HEK293 (cell line): ENCODE measurements at regions not wholly inside any gene's neighbourhood (a gene's known extent, or its start where the extent isn't known, plus 50 kb on each side); places are given as distances from the start of the nearest gene placed in this dataset.

Experiments
- CTCF ChIA-PET: fragments of 350-600 bp; formaldehyde crosslinking; extraction: SDS; loops from one replicate; lab custom pipeline; 2021; ENCODE audit warnings: antibody characterized with exemption; lab: Yijun Ruan, JAX
- POLR2A ChIA-PET: fragments of 300-600 bp; formaldehyde crosslinking; extraction: SDS; loops from one replicate; lab custom pipeline; 2020; ENCODE audit warnings: antibody characterized with exemption, inconsistent platforms; lab: Yijun Ruan, JAX
- H3K27ac ChIP-seq: fragments of 200-500 bp; sonication (Bioruptor generic); 2 replicates; pipeline ENCODE4 v1.5.1; 2014; ENCODE audit warnings: low read depth, low read length, control low read depth, inconsistent platforms; ENCODE audit errors: extremely low read depth
- H3K36me3 ChIP-seq, 2 experiments: fragments of 200-500 bp in 1 of 2; sonication (Bioruptor generic) in 1 of 2; 1 replicate in 1 of 2; 2 replicates in 1 of 2; pipeline ENCODE4 v1.5.1; 2014 to 2017; ENCODE audit warnings: inconsistent platforms in 2 of 2, low read length in 2 of 2; ENCODE audit not compliant: control insufficient read depth in 2 of 2, insufficient read depth in 1 of 2
- H3K4me1 ChIP-seq: fragments of 200-500 bp; sonication (Bioruptor generic); 2 replicates; pipeline ENCODE4 v1.5.1; 2014; ENCODE audit warnings: mild to moderate bottlenecking, low read length, inconsistent platforms; ENCODE audit not compliant: control insufficient read depth, insufficient read depth
- H3K4me3 ChIP-seq: 2 replicates; pipeline ENCODE4 v1.5.1; 2011; ENCODE audit warnings: low read depth, mild to moderate bottlenecking, control low read depth, low read length, moderate library complexity
- H3K9me3 ChIP-seq: fragments of 200-500 bp; sonication (Bioruptor generic); 2 replicates; pipeline ENCODE4 v1.5.1; 2014; ENCODE audit warnings: low read depth, low read length, inconsistent platforms; ENCODE audit not compliant: control insufficient read depth, insufficient read depth
- OVOL3 ChIP-seq: fragments of 450-650 bp; formaldehyde crosslinking; IDR thresholded peaks from 2 replicates; pipeline ENCODE4 v1.5.1; 2016; ENCODE audit warnings: missing biosample characterization, missing genetic modification characterization
- PRDM1 ChIP-seq: fragments of 450-650 bp; formaldehyde crosslinking; IDR thresholded peaks from 2 replicates; pipeline ENCODE4; 2016; ENCODE audit warnings: missing biosample characterization, missing genetic modification characterization
- SCRT2 ChIP-seq: fragments of 450-650 bp; formaldehyde crosslinking; IDR thresholded peaks from 2 replicates; pipeline ENCODE4 v1.5.1; 2016; ENCODE audit warnings: missing biosample characterization, missing genetic modification characterization
- TRIM28 ChIP-seq: IDR thresholded peaks from 2 replicates; pipeline ENCODE4 v1.6.1; 2011; ENCODE audit warnings: low read length, control low read depth, borderline replicate concordance
- WT1 ChIP-seq: fragments of 450-650 bp; formaldehyde crosslinking; IDR thresholded peaks from 2 replicates; pipeline ENCODE4 v1.5.1; 2016; ENCODE audit warnings: missing biosample characterization, missing genetic modification characterization
- ZBTB48 ChIP-seq: fragments of 450-650 bp; formaldehyde crosslinking; IDR thresholded peaks from 2 replicates; pipeline ENCODE4 v1.5.1; 2016; ENCODE audit warnings: missing biosample characterization, missing genetic modification characterization
- ZBTB7A ChIP-seq: fragments of 450-650 bp; formaldehyde crosslinking; IDR thresholded peaks from 2 replicates; pipeline ENCODE4 v1.5.1; 2016; ENCODE audit warnings: low read depth, missing biosample characterization, missing genetic modification characterization
- ZBTB8A ChIP-seq: fragments of 450-650 bp; formaldehyde crosslinking; IDR thresholded peaks from 2 replicates; pipeline ENCODE4 v1.5.1; 2016; ENCODE audit warnings: missing biosample characterization, missing genetic modification characterization
- ZNF10 ChIP-seq: fragments of 450-650 bp; formaldehyde crosslinking; IDR thresholded peaks from 2 replicates; pipeline ENCODE4 v1.5.1; 2017; ENCODE audit warnings: missing biosample characterization, missing genetic modification characterization
- ZNF112 ChIP-seq: fragments of 450-650 bp; formaldehyde crosslinking; IDR thresholded peaks from 2 replicates; pipeline ENCODE4 v1.5.0; 2017; ENCODE audit warnings: missing biosample characterization, missing genetic modification characterization
- ZNF175 ChIP-seq: fragments of 450-650 bp; formaldehyde crosslinking; IDR thresholded peaks from 2 replicates; pipeline ENCODE4 v1.5.1; 2016; ENCODE audit warnings: missing biosample characterization, missing genetic modification characterization
- ZNF214 ChIP-seq: fragments of 450-650 bp; formaldehyde crosslinking; IDR thresholded peaks from 2 replicates; pipeline ENCODE4 v1.5.1; 2017; ENCODE audit warnings: missing biosample characterization, mild to moderate bottlenecking, missing genetic modification characterization, borderline replicate concordance
- ZNF223 ChIP-seq: fragments of 450-650 bp; formaldehyde crosslinking; IDR thresholded peaks from 2 replicates; pipeline ENCODE4 v1.5.1; 2016; ENCODE audit warnings: missing biosample characterization, missing genetic modification characterization
- ZNF24 ChIP-seq: fragments of 450-650 bp; formaldehyde crosslinking; IDR thresholded peaks from 2 replicates; pipeline ENCODE4 v1.5.1; 2016; ENCODE audit warnings: missing biosample characterization, missing genetic modification characterization
- ZNF292 ChIP-seq: fragments of 450-650 bp; formaldehyde crosslinking; IDR thresholded peaks from 2 replicates; pipeline ENCODE4 v1.5.1; 2016; ENCODE audit warnings: low read depth, missing biosample characterization, missing genetic modification characterization, borderline replicate concordance
- ZNF302 ChIP-seq: fragments of 450-650 bp; formaldehyde crosslinking; IDR thresholded peaks from 2 replicates; pipeline ENCODE4 v1.5.1; 2016; ENCODE audit warnings: missing biosample characterization, missing genetic modification characterization, low read depth
- ZNF354C ChIP-seq: fragments of 450-650 bp; formaldehyde crosslinking; IDR thresholded peaks from 2 replicates; pipeline ENCODE4 v1.5.1; 2016; ENCODE audit warnings: missing biosample characterization, missing genetic modification characterization, low read depth, borderline replicate concordance
- ZNF37A ChIP-seq: fragments of 450-650 bp; IDR thresholded peaks from 2 replicates; pipeline ENCODE4 v1.5.1; 2018; ENCODE audit warnings: missing biosample characterization, missing genetic modification characterization
- ZNF596 ChIP-seq: fragments of 450-650 bp; IDR thresholded peaks from 2 replicates; pipeline ENCODE4 v1.5.0; 2018; ENCODE audit warnings: missing biosample characterization, mild to moderate bottlenecking, missing genetic modification characterization, moderate library complexity
- ZNF623 ChIP-seq: fragments of 450-650 bp; formaldehyde crosslinking; IDR thresholded peaks from 2 replicates; pipeline ENCODE4 v1.5.1; 2016; ENCODE audit warnings: missing biosample characterization, missing genetic modification characterization
- ZNF791 ChIP-seq: fragments of 450-650 bp; formaldehyde crosslinking; IDR thresholded peaks from 2 replicates; pipeline ENCODE4 v1.5.1; 2016; ENCODE audit warnings: missing biosample characterization, missing genetic modification characterization
- TF ChIP-seq, protein P1 (sequence below): fragments of 450-650 bp; formaldehyde crosslinking; IDR thresholded peaks from 2 replicates; pipeline ENCODE4 v1.5.1; 2016; ENCODE audit warnings: missing biosample characterization, missing genetic modification characterization
- TF ChIP-seq, protein P2 (sequence below): fragments of 450-650 bp; formaldehyde crosslinking; IDR thresholded peaks from 2 replicates; pipeline ENCODE4 v1.5.1; 2016; ENCODE audit warnings: missing biosample characterization, missing genetic modification characterization
- TF ChIP-seq, protein P3 (sequence below): fragments of 450-650 bp; formaldehyde crosslinking; IDR thresholded peaks from 2 replicates; pipeline ENCODE4 v1.5.1; 2016; ENCODE audit warnings: missing biosample characterization, missing genetic modification characterization
- TF ChIP-seq, protein P4 (sequence below): fragments of 450-650 bp; formaldehyde crosslinking; conservative IDR thresholded peaks from 2 replicates; pipeline ENCODE4 v1.5.1; 2016; ENCODE audit warnings: low read depth, missing biosample characterization, missing genetic modification characterization
- TF ChIP-seq, protein P5 (sequence below): fragments of 450-650 bp; formaldehyde crosslinking; IDR thresholded peaks from 2 replicates; pipeline ENCODE4 v1.5.1; 2017; ENCODE audit warnings: missing biosample characterization, missing genetic modification characterization

DNA sequence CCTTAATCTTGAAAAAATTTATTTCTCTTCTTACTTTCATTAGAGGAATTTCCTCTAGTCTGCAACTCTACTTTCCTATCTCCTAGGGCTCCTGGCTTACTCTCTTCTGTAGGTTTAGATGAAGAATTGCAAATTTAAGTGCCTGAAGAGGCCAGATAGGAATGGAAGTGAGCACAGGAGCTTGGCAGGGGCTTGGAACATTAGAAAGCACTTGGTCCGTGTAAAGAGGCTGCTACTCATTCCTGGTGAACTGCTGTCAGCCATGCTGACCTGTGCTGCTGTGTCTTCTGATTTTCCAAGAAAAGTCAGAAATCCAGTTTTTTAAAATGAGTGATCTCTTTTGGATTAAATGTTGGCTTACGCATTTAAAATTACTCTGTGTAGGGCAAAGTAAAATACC is 210.9 kb upstream of the CLINT1 start:
- H3K4me3 ChIP-seq, result no peak overlapping the region
- POLR2A ChIA-PET, result no interaction called here
- H3K9me3 ChIP-seq, result no peaks in the 10 kb centered on the region
- no peak overlapping the region for H3K27ac ChIP-seq
- TF ChIP-seq ZBTB48 (tag by site-specific recombination) (no peak), ZBTB8A (tag by site-specific recombination) (no peak), ZNF354C (tag by site-specific recombination) (no peak), ZNF214 (tag by site-specific recombination) (no peak), SCRT2 (tag by site-specific recombination) (no peak), ZNF223 (tag by site-specific recombination) (no peak), TRIM28 (no peak), PRDM1 (no peak), ZNF791 (tag by site-specific recombination) (no peak), OVOL3 (no peak), ZNF292 (tag by site-specific recombination) (no peak), ZNF596 (tag by site-specific recombination) (no peak), ZNF175 (no peak), ZNF24 (tag by site-specific recombination) (no peak), ZNF302 (tag by site-specific recombination) (no peak), ZNF37A (no peak)
- TF ChIP-seq, protein P1, sequence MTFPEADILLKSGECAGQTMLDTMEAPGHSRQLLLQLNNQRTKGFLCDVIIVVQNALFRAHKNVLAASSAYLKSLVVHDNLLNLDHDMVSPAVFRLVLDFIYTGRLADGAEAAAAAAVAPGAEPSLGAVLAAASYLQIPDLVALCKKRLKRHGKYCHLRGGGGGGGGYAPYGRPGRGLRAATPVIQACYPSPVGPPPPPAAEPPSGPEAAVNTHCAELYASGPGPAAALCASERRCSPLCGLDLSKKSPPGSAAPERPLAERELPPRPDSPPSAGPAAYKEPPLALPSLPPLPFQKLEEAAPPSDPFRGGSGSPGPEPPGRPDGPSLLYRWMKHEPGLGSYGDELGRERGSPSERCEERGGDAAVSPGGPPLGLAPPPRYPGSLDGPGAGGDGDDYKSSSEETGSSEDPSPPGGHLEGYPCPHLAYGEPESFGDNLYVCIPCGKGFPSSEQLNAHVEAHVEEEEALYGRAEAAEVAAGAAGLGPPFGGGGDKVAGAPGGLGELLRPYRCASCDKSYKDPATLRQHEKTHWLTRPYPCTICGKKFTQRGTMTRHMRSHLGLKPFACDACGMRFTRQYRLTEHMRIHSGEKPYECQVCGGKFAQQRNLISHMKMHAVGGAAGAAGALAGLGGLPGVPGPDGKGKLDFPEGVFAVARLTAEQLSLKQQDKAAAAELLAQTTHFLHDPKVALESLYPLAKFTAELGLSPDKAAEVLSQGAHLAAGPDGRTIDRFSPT (tag by site-specific recombination), result no peak
- TF ChIP-seq, protein P2, sequence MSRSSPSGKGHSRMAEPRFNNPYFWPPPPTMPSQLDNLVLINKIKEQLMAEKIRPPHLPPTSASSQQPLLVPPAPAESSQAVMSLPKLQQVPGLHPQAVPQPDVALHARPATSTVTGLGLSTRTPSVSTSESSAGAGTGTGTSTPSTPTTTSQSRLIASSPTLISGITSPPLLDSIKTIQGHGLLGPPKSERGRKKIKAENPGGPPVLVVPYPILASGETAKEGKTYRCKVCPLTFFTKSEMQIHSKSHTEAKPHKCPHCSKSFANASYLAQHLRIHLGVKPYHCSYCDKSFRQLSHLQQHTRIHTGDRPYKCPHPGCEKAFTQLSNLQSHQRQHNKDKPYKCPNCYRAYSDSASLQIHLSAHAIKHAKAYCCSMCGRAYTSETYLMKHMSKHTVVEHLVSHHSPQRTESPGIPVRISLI (tag by site-specific recombination), result no peak
- TF ChIP-seq, protein P3, sequence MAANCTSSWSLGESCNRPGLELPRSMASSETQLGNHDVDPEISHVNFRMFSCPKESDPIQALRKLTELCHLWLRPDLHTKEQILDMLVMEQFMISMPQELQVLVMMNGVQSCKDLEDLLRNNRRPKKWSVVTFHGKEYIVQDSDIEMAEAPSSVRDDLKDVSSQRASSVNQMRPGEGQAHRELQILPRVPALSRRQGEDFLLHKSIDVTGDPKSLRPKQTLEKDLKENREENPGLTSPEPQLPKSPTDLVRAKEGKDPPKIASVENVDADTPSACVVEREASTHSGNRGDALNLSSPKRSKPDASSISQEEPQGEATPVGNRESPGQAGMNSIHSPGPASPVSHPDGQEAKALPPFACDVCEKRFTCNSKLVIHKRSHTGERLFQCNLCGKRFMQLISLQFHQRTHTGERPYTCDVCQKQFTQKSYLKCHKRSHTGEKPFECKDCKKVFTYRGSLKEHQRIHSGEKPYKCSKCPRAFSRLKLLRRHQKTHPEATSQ, result no peak
- CTCF ChIA-PET, result interaction anchor here (0.9 kb wide), 1 partner anchor 56 kb away, joined by 3 read pairs; no protein-coding TSS in a partner anchor
- H3K36me3 ChIP-seq, result no peaks in the 10 kb centered on the region
- no peaks in the 10 kb centered on the region for H3K4me1 ChIP-seq

DNA sequence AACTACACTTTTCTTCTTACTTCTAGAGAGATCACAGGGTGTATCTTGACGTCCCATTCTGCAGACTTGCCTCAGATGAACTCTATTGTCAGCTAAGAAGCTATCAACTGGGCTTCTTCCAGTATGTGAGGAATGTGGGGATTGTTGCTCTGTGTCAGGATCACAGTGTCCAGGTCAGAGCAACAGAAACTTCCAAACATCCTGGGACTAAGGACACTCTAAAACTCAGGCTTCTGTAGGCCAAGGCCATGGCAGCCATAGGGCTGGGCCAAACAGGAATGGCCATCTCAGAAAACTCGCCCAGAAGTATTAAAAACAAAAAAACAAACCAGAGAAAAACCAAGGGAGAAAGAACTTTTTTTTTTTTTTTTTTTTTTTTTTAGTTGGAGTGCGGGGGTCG is 210.0 kb upstream of the CLINT1 start:
- no peak overlapping the region for H3K4me3 ChIP-seq
- H3K27ac ChIP-seq, result no peak overlapping the region
- no peaks in the 10 kb centered on the region for H3K36me3 ChIP-seq
- TF ChIP-seq ZBTB7A (tag by site-specific recombination) (no peak), ZNF112 (tag by site-specific recombination) (no peak), WT1 (tag by site-specific recombination) (no peak), ZNF10 (tag by site-specific recombination) (no peak), ZNF623 (tag by site-specific recombination) (no peak), ZNF175 (no peak)
- TF ChIP-seq, protein P4, sequence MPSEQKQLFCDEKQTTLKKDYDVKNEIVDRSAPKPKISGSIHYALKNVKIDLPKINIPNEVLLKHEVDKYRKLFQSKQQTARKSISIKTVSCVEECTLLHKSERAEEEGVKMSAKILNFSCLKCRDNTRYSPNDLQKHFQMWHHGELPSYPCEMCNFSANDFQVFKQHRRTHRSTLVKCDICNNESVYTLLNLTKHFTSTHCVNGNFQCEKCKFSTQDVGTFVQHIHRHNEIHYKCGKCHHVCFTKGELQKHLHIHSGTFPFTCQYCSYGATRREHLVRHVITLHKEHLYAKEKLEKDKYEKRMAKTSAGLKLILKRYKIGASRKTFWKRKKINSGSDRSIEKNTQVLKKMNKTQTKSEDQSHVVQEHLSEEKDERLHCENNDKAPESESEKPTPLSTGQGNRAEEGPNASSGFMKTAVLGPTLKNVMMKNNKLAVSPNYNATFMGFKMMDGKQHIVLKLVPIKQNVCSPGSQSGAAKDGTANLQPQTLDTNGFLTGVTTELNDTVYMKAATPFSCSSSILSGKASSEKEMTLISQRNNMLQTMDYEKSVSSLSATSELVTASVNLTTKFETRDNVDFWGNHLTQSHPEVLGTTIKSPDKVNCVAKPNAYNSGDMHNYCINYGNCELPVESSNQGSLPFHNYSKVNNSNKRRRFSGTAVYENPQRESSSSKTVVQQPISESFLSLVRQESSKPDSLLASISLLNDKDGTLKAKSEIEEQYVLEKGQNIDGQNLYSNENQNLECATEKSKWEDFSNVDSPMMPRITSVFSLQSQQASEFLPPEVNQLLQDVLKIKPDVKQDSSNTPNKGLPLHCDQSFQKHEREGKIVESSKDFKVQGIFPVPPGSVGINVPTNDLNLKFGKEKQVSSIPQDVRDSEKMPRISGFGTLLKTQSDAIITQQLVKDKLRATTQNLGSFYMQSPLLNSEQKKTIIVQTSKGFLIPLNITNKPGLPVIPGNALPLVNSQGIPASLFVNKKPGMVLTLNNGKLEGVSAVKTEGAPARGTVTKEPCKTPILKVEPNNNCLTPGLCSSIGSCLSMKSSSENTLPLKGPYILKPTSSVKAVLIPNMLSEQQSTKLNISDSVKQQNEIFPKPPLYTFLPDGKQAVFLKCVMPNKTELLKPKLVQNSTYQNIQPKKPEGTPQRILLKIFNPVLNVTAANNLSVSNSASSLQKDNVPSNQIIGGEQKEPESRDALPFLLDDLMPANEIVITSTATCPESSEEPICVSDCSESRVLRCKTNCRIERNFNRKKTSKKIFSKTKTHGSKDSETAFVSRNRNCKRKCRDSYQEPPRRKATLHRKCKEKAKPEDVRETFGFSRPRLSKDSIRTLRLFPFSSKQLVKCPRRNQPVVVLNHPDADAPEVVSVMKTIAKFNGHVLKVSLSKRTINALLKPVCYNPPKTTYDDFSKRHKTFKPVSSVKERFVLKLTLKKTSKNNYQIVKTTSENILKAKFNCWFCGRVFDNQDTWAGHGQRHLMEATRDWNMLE (tag by site-specific recombination), result no peak
- TF ChIP-seq, protein P5, sequence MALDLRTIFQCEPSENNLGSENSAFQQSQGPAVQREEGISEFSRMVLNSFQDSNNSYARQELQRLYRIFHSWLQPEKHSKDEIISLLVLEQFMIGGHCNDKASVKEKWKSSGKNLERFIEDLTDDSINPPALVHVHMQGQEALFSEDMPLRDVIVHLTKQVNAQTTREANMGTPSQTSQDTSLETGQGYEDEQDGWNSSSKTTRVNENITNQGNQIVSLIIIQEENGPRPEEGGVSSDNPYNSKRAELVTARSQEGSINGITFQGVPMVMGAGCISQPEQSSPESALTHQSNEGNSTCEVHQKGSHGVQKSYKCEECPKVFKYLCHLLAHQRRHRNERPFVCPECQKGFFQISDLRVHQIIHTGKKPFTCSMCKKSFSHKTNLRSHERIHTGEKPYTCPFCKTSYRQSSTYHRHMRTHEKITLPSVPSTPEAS, result no peak
- ChIA-PET POLR2A (no interaction called here), CTCF (interaction anchor here (1.1 kb wide), 1 partner anchor 1038 kb away, joined by 4 read pairs; no protein-coding TSS in a partner anchor)
- H3K9me3 ChIP-seq, result no peaks in the 10 kb centered on the region
- H3K4me1 ChIP-seq, result no peaks in the 10 kb centered on the region
